GM19395 (cell line): ENCODE measurements at regions not wholly inside any gene's neighbourhood (a gene's known extent, or its start where the extent isn't known, plus 50 kb on each side); places are given as distances from the start of the nearest gene placed in this dataset.
"Not testable (repeated sequence)": the region's sequence is repeated elsewhere in the genome, so short reads cannot be mapped to it uniquely, and the experiment has no call there.

Experiments
- ATAC-seq: cut with Tn5 transposase; IDR thresholded peaks from one replicate; pipeline ENCODE4 v1.9.1; 2021; ENCODE audit warnings: mild to moderate bottlenecking, moderate library complexity; ENCODE audit not compliant: unreplicated experiment

DNA sequence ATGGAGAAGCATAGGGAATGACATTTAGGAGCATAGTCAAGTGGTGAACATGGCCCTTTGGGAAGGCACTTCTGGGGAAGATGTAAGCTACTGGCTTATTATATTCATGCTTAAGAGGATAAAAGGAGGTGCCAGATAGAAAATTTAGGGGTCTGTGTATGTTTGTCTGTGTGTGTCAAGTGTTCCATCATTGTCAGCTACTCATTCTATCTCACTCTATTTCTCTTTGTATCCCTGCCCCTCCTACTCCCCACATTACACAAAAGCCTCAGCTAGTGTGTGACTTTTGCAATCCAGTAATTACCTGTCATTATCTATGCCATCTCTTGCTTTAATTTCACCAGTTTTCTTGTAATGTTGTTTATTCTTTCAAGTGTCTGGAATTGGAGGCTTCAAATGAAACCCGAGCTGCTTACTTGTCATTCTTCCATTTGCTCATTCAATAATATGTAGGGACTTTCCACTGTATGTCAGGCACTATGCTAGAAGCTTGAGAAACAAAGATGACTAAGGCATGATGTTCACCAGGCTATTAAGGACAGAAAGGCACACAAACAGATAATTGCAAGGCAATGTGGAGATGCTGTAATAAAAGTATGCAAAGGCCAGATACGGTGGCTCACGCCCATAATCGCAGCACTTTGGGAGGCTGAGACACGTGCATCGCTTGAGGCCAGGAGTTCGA lies 229.8 kb upstream of the TEX13C start:
- ATAC-seq: no peak

- ATAC-seq: no peak
Observed at GRCh38 chrX:125093852-125094251, 225.8 kb upstream of the TEX13C start.

- no peak for ATAC-seq
Observed at GRCh38 chrX:125094901-125095300, 224.8 kb upstream of the TEX13C start.

DNA sequence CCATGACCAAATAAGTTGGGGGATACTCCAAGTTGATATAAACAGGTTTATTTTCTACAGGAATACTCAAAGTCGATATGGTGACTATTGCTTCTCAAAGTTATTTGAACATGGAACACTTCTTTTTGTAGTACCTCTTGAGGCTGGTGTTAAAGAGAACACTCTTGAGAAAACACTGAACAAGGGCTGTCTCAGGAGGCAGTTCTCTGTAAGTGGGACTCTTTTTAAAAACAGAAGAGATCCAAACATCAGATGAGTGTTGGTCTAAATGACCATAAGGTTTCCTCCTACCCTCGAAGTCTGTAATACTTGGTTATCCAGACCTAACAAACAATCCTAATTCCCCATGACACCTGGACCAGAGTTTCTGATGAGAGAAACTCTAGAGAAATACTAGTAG lies 223.2 kb upstream of the TEX13C start:
- ATAC-seq: no peak

DNA sequence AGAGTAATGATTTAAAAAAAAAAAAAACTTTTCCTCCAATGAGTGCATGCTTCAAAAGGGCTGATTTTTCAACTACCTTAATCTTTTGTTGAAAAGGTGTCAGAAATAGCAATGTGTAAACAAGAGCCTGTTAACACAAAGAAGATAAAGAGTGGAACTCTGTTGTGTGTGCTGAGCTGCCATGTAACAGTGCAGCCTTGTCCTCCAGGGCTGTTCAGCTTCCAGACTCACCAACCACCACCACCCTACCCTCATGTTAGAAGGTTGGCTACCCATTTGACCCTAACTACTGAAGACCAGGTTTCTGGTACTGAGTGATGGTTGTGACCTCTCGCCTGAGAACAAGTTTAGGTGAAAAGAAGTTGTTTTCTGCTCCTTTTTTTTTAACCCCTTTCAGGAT lies 222.8 kb upstream of the TEX13C start:
- no peak for ATAC-seq

DNA sequence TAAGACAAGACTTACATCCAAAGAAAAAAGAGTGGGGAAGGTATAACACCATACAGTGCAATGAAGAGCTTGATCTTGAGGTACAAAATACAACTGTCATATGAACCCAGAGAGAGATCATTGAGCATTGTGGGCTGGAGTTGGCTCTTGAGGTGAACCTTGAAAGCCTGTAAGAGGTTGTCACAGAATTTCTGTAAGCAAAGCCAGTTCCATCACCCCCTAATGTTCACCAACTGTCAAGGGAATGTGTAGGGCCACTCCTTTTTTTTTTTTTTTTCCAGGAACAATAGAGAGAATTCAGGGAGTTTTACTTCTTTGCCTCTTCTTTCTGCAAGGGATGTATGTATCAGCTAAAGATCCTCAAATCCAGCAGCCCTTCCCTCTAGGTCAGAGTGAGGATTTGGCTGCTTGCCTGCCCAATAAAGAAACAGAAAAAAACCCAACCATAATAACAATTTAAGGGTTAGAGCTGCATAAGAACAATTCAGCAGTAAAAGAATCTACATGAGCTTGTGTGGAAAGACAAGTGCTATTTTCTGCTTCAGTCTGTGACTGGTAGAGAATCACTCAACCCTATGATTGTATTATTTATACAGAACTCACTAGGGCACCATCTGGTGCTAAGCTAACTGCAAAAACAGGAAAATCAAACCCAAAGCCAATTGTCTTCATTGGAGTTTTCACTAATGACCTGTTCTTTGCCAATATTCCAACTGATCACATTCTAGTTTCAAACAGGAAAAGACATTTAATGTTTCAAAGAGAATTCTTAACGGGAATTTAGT lies 217.5 kb upstream of the TEX13C start:
- ATAC-seq: no peak

DNA sequence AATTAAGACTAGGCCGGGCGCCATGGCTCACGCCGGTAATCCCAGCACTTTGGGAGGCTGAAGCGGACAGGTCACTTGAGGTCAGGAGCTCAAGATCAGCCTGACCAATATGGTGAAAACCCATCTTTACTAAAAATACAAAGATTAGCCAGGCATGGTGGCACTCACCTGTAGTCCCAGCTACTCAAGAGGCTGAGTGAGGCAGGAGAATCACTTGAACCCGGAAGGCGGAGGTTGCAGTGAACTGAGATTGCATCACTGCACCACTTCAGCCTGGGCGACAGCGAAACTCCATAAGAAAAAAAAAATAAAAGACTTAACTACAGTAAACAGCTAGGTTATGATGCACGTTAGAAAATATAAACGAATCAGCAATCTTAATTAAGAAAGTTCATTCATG lies 216.0 kb upstream of the TEX13C start:
- ATAC-seq: no peak

- no peak for ATAC-seq
Observed at GRCh38 chrX:125108921-125109320, 210.8 kb upstream of the TEX13C start.

DNA sequence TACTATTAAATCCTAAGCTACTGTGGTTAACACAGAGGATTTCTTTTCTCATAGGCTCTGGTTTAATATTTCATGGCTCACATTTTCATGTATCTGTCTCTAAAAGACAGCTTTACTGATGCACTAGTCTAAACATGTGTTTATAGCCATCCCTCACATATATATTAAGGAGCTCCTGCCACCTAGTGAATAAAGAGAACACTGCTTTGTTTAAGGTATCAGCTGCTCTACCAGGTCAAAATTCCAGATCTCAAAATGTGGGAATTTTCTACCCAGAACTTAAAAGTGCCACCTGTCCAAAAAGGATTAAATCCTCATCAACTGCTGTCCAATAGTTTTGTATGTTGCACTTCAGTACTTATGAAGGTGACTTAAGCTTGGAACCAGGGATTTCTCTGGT lies 188.5 kb upstream of the TEX13C start:
- ATAC-seq: no peak

GRCh38 chrX:125132274-125132673 lies 187.4 kb upstream of the TEX13C start:
- ATAC-seq: peak; percentile 66

GRCh38 chrX:125137521-125137920 lies 182.2 kb upstream of the TEX13C start:
- no peak for ATAC-seq

- no peak for ATAC-seq
Observed at GRCh38 chrX:125150231-125150630, 169.4 kb upstream of the TEX13C start.

GRCh38 chrX:125151146-125151545 lies 168.5 kb upstream of the TEX13C start:
- ATAC-seq: no peak

GRCh38 chrX:125152011-125152410 lies 167.7 kb upstream of the TEX13C start:
- no peak for ATAC-seq

- no peak for ATAC-seq
Observed at GRCh38 chrX:125153621-125154020, 166.1 kb upstream of the TEX13C start.

DNA sequence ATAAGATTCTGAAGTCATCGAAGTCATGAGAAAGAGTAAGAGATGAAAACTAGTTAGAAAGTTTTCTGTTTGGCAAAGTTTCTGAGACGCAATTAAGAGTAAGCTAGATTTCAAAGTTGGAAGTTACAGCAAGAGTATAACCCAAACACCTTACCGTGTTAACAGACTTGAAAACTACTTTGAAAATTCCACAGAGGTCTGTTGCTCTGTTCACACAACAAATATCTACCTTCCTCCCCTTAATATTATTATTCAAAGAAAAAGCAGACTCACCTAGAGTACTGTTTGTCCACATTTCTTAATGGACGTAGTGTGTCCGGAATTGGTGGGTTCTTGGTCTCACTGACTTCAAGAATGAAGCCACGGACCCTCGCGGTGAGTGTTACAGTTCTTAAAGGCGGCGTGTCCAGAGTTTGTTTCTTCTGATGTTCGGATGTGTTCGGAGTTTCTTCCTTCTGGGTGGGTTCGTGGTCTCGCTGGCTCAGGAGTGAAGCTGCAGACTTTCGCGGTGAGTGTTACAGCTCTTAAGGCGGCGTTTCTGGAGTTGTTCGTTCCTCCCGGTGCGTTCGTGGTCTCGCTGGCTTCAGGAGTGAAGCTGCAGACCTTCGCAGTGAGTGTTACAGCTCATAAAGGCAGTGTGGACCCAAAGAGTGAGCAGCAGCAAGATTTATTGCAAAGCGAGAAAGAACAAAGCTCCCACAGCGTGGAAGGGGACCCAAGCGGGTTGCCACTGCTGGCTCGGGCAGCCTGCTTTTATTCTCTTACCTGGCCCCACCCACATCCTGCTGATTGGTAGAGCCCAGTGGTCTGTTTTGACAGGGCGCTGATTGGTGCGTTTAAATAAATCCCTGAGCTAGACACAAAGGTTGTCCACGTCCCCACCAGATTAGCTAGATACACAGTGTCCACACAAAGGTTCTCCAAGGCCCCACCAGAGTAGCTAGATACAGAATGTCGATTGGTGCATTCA lies 165.1 kb upstream of the TEX13C start:
- ATAC-seq: not testable (repeated sequence)

DNA sequence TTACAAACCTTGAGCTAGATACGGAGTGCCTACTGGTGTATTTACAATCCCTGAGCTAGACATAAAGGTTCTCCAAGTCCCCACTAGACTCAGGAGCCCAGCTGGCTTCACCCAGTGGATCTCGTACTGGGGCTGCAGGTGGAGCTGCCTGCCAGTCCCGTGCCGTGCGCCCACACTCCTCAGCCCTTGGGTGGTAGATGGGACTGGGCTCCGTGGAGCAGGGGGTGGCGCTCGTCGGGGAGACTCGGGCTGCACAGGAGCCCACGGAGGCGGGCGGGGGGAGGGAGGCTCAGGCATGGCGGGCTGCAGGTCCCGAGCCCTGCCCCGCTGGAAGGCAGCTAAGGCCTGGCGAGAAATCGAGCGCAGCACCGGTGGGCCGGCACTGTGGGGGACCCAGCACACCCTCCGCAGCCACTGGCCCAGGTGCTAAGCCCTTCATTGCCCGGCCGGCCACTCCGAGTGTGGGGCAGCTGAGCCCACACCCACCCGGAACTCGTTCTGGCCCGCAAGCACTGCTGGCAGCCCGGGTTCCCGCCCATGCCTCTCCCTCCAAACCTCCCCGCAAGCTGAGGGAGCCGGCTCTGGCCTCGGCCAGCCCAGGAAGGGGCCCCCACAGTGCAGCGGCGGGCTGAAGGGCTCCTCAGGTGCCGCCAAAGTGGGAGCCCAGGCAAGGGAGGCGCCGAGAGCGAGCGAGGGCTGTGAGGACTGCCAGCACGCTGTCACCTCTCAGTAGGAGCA lies 164.2 kb upstream of the TEX13C start:
- ATAC-seq: not testable (repeated sequence)

GRCh38 chrX:125170459-125170858 lies 149.2 kb upstream of the TEX13C start:
- no peak for ATAC-seq

GRCh38 chrX:125172531-125172930 lies 147.1 kb upstream of the TEX13C start:
- ATAC-seq: no peak

DNA sequence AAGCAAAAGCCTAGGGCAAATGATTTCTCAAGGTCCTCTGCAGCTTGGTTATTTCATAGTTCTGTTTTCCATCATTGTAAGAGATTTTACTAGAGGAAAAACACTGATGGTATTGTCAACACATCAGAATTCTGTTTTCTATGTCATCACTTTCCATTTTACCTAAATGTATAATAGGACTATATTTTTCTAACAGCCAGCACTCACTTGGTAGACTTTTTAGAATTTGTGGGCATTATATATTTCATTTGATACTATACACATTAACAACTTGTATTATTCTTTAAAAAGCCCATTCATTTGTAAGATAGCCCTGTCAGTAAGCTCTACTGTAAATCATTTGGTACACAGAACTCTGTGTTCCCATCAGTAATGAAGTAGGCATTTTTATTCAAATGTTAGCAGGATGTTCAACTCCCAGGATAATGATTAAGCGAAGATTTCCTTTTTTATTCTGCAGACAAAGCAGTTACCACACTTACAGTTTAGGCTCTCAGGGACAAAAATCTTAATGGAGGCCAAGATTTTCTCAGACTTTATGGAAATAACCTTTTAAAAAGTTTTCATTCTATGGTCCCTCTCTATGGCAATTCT lies 143.6 kb upstream of the TEX13C start:
- no peak for ATAC-seq
